HCT116 (cell line): ENCODE measurements at regions not wholly inside any gene's neighbourhood (a gene's known extent, or its start where the extent isn't known, plus 50 kb on each side); places are given as distances from the start of the nearest gene placed in this dataset.

Experiments
- ATAC-seq: fragments of 200-7000 bp; cut with Tn5 transposase; 2 replicates; pipeline ENCODE4 v1.9.1; 2020; ENCODE audit warnings: mild to moderate bottlenecking, moderate library complexity
- BruUV-seq: library from RNA; stranded (reverse); fragments of 400-500 nt; replicated peaks from 2 replicates; lab custom pipeline; 2021; lab: Mats Ljungman, UMichigan
- CTCF ChIA-PET: fragments of 300-600 bp; sonication (Branson Sonifier 250); formaldehyde crosslinking; loops from one replicate; lab custom pipeline; 2021; ENCODE audit warnings: antibody characterized with exemption; lab: Charles Lee
- POLR2A ChIA-PET: fragments of 300-600, 350-600 bp; sonication (Branson Sonifier 250); formaldehyde crosslinking; loops from one replicate; lab custom pipeline; 2021; ENCODE audit warnings: antibody characterized with exemption; lab: Charles Lee
- RAD21 ChIA-PET, 2 experiments: fragments of 300-600 bp; sonication (Branson Sonifier 250); formaldehyde crosslinking; loops; one replicate each; lab custom pipeline; 2023; ENCODE audit warnings: low total read pairs in 2 of 2; ENCODE audit not compliant: uncharacterized antibody in 2 of 2, unreplicated experiment in 2 of 2, low non-redundant PET in 1 of 2; lab: Charles Lee
- DNase-seq: peaks from one replicate; pipeline ENCODE4 v3.0.0-alpha.2; 2010; ENCODE audit warnings: low read depth, low spot score
- H2AFZ ChIP-seq: fragments of 200-600 bp; shearing (Covaris generic), sonication (generic); 2 replicates; pipeline ENCODE4 v1.6.1; 2017; ENCODE audit warnings: low read depth, mixed run types, mixed read lengths, antibody characterized with exemption, low read length; ENCODE audit not compliant: poor library complexity, severe bottlenecking
- H3K27ac ChIP-seq: 2 replicates; pipeline ENCODE4 v1.5.1; 2012; ENCODE audit warnings: low read depth, low read length
- H3K27me3 ChIP-seq: fragments of 200-600 bp; sonication (generic); 2 replicates; pipeline ENCODE4 v1.6.1; 2016; ENCODE audit warnings: mixed run types, low read length, mixed read lengths; ENCODE audit not compliant: insufficient read depth
- H3K36me3 ChIP-seq, 2 experiments: fragments of 200-500 bp in 1 of 2; fragments of 200-600 bp in 1 of 2; sonication (Bioruptor generic) in 1 of 2; sonication (generic) in 1 of 2; 2 replicates each; pipeline versions ENCODE4 v1.5.1 to v1.6.1; 2014 to 2016; ENCODE audit warnings: low read length in 2 of 2, inconsistent platforms in 1 of 2, mixed read lengths in 1 of 2, mixed run types in 1 of 2; ENCODE audit not compliant: insufficient read depth in 2 of 2, control insufficient read depth in 1 of 2
- H3K4me1 ChIP-seq, 2 experiments: fragments of 200-600 bp in 1 of 2; sonication (generic) in 1 of 2; 2 replicates each; pipeline versions ENCODE4 v1.5.1 to v1.6.1; 2012 to 2017; ENCODE audit warnings: low read length in 2 of 2, inconsistent platforms in 1 of 2, mild to moderate bottlenecking in 1 of 2, mixed read lengths in 1 of 2, mixed run types in 1 of 2, moderate library complexity in 1 of 2; ENCODE audit not compliant: insufficient read depth in 2 of 2, control insufficient read depth in 1 of 2
- H3K4me2 ChIP-seq: fragments of 200-600 bp; sonication (generic); 2 replicates; pipeline ENCODE4 v1.6.1; 2017; ENCODE audit warnings: mixed run types, low read length, mixed read lengths
- H3K4me3 ChIP-seq, 2 experiments: fragments of 200-600 bp in 1 of 2; sonication (generic) in 1 of 2; replicated peaks in 1 of 2; 2 replicates each; pipeline ENCODE4 v1.5.1; 2011 to 2016; ENCODE audit warnings: low read length in 2 of 2, control low read depth in 1 of 2, low read depth in 1 of 2, mild to moderate bottlenecking in 1 of 2, mixed read lengths in 1 of 2, mixed run types in 1 of 2
- H3K79me2 ChIP-seq: fragments of 200-600 bp; sonication (generic); 2 replicates; pipeline ENCODE4 v1.6.1; 2017; ENCODE audit warnings: mild to moderate bottlenecking, mixed run types, low read length, moderate library complexity, mixed read lengths; ENCODE audit not compliant: insufficient read depth
- H3K9ac ChIP-seq: fragments of 200-600 bp; sonication (generic); 2 replicates; pipeline ENCODE4 v1.6.1; 2016; ENCODE audit warnings: low read length, mixed read lengths
- H3K9me2 ChIP-seq: fragments of 200-600 bp; sonication (generic), shearing (Covaris generic); 2 replicates; pipeline ENCODE4 v1.6.1; 2017; ENCODE audit warnings: mixed run types, mild to moderate bottlenecking, moderate library complexity; ENCODE audit not compliant: insufficient read depth
- H3K9me3 ChIP-seq, 2 experiments: fragments of 200-500 bp in 1 of 2; fragments of 200-600 bp in 1 of 2; sonication (Bioruptor generic) in 1 of 2; sonication (generic) in 1 of 2; 2 replicates each; pipeline ENCODE4 v1.6.1; 2014 to 2017; ENCODE audit warnings: low read length in 2 of 2, mixed read lengths in 2 of 2, inconsistent platforms in 1 of 2, low read depth in 1 of 2, mild to moderate bottlenecking in 1 of 2, mixed run types in 1 of 2, moderate library complexity in 1 of 2; ENCODE audit not compliant: control insufficient read depth in 1 of 2, insufficient read depth in 1 of 2
- H4K20me1 ChIP-seq: fragments of 200-600 bp; sonication (generic), shearing (Covaris generic); 2 replicates; pipeline ENCODE4 v1.6.1; 2017; ENCODE audit warnings: mixed run types, mild to moderate bottlenecking, moderate library complexity; ENCODE audit not compliant: insufficient read depth
- JUND ChIP-seq: IDR thresholded peaks from 2 replicates; pipeline ENCODE4 v1.6.1; 2012
- RAD21 ChIP-seq: IDR thresholded peaks from 2 replicates; pipeline ENCODE4 v1.6.1; 2012; ENCODE audit warnings: low read depth, mild to moderate bottlenecking
- SP1 ChIP-seq: IDR thresholded peaks from 2 replicates; pipeline ENCODE4 v1.6.1; 2012; ENCODE audit warnings: low read depth
- TCF7L2 ChIP-seq: IDR thresholded peaks from 2 replicates; pipeline ENCODE4 v1.7.0; 2011; ENCODE audit warnings: borderline replicate concordance, inconsistent platforms; ENCODE audit not compliant: insufficient read depth, insufficient read length; ENCODE audit errors: extremely low read depth
- YY1 ChIP-seq: IDR thresholded peaks from 2 replicates; pipeline ENCODE4 v1.6.1; 2011; ENCODE audit warnings: low read length, low read depth, moderate library complexity, mild to moderate bottlenecking; ENCODE audit not compliant: insufficient replicate concordance; ENCODE audit errors: extremely low read depth
- intact Hi-C: fragments of 100-400 bp; cut with micrococcal nuclease; formaldehyde crosslinking; loops from 2 replicates; pipeline ENCODE4 v1.10.0; 2022
- TF ChIP-seq, protein P1 (sequence below), 3 experiments: fragments of 200-600 bp in 1 of 3; sonication (generic) in 1 of 3; IDR thresholded peaks in 2 of 3; conservative IDR thresholded peaks in 1 of 3; 2 replicates each; pipeline ENCODE4 v1.5.1; 2012 to 2017; ENCODE audit warnings: low read depth in 2 of 3, low read length in 2 of 3, antibody characterized with exemption in 1 of 3, borderline replicate concordance in 1 of 3, control low read depth in 1 of 3, mild to moderate bottlenecking in 1 of 3, mixed read lengths in 1 of 3, mixed run types in 1 of 3, moderate library complexity in 1 of 3; ENCODE audit not compliant: insufficient read depth in 1 of 3

DNA sequence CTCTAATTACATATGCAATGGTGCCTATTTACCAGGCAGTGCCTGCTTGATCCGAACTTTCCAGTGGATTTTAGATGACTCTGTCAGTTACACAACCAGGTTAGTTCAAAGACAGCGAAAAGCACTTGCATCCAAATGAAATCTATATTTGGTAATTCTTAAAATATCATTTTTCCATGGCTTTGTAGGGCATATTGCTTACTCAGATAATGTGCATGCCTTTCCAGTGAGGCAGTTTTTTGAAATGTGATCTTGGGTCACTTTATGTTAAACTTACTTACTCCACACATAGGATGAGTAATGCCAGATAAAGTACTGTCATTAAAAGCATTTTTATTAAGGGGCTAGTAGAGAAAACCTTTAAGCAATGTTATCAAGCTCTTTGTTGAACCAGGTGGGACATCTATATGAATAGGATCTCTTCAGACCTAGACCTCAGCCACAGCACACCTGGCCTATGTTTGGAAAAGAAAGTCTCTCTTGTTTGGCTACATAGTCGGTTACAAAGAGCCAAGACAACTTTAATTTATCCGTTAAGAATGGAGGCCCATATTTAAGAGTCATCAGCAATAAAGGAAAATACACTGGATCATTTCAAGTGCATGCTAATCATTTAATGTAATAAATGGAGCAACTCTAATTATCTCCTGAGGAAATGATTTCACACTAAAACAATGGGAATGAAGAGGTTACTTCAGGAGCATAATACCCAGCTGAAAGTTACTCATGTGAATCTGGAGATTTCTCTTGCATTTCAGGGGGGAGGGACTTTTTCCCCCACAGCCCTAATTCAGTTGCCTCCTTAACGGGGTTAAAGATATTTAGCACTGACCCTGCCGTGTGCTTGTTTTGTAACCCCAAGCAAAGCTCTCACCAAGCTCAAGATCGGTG is 56.3 kb upstream of the TMCO5A start (continued):
- peak; percentile 91 for TF ChIP-seq TCF7L2
- no peak for TF ChIP-seq YY1
- TF ChIP-seq SP1: no peak

DNA sequence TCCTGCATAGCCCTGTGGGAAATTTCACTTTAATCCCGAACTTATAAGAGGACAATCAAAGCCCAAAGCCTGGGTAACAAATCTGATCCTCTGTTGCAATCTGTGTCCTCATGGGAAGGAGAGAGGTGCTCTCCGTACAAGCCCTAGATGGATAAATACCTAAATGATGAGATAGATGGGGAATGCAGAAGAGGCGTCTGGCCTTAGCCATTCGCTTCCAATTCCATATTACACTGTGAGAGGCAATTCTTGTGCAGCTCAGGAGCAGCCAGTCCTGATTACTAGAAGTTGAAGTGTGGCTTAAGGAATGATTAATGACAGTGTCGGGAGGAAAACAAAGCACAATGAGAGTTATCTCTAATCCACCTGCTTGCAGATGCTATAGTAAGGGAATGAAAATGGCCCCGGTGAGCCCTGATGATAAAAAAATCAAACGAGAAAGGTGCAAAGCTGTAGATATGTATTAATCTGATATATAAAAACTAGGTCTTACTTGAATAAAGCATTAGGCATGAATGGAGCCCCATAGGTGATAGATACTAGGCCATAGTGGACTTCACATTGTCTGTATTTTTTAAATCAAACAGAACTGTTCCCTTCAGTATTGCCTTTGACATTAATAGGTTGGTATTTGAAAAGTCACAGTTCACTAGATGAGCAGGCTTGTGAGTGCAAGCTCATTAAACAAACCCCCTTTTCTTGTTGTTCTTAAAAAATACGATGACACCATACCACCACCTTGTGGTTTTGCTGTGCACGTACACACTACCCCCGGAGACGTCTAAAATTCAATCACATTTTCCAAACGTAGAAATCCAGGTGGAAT is 54.2 kb upstream of the TMCO5A start:
- no TSS peak for BruUV-seq
- ChIA-PET RAD21 (no interaction called here), POLR2A (interaction anchor here (1.0 kb wide), 1 partner anchor 12 kb away, joined by 3 read pairs; no protein-coding TSS in a partner anchor)
- H3K4me3 ChIP-seq: no peak overlapping the region
- no peak overlapping the region for H3K4me2 ChIP-seq
- H3K9ac ChIP-seq: no peak overlapping the region
- TF ChIP-seq, protein P1, sequence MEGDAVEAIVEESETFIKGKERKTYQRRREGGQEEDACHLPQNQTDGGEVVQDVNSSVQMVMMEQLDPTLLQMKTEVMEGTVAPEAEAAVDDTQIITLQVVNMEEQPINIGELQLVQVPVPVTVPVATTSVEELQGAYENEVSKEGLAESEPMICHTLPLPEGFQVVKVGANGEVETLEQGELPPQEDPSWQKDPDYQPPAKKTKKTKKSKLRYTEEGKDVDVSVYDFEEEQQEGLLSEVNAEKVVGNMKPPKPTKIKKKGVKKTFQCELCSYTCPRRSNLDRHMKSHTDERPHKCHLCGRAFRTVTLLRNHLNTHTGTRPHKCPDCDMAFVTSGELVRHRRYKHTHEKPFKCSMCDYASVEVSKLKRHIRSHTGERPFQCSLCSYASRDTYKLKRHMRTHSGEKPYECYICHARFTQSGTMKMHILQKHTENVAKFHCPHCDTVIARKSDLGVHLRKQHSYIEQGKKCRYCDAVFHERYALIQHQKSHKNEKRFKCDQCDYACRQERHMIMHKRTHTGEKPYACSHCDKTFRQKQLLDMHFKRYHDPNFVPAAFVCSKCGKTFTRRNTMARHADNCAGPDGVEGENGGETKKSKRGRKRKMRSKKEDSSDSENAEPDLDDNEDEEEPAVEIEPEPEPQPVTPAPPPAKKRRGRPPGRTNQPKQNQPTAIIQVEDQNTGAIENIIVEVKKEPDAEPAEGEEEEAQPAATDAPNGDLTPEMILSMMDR (IDR thresholded peaks at IDR 0.05 in 2 of 3, conservative IDR thresholded peaks at IDR 0.05 in 1 of 3; ENCODE audit: borderline replicate concordance in 1 of 3, insufficient read depth in 1 of 3, low read depth in 2 of 3, low read length in 2 of 3): peak; percentile 31 to 91 (median 78); a peak in 5 of 6 replicates
- TF ChIP-seq JUND (no peak), RAD21 (peak; percentile 68)
- TF ChIP-seq, all 23 proteins: peak for 2
- ATAC-seq: peak; percentile 75; the same call in 1 of the 2 replicates
- peak; percentile 38 for DNase-seq
- Histone ChIP-seq H3K27ac (no peak overlapping the region), H3K27me3 (peaks cover 19% of the 10 kb centered on the region), H3K4me1 (peaks cover 13 to 20% of the 10 kb centered on the region in 2 experiments), H3K36me3 (no peaks in the 10 kb centered on the region), H3K79me2 (no peaks in the 10 kb centered on the region), H3K9me2 (no peaks in the 10 kb centered on the region), H4K20me1 (no peaks in the 10 kb centered on the region), H3K9me3 (no peaks in the 10 kb centered on the region), H2AFZ (peak overlapping the region; percentile 40)
- intact Hi-C loops: loop anchor here (1.0 to 5.0 kb wide), 5 partner anchors 197 to 1378 kb away; no protein-coding TSS in a partner anchor
- CTCF ChIA-PET: interaction anchor here (0.6 to 2.6 kb wide), 8 partner anchors 11 to 1380 kb away, joined by 3 to 18 read pairs (median 3); no protein-coding TSS in a partner anchor
